Left colon (tissue), 2 donors: ENCODE measurements at regions not wholly inside any gene's neighbourhood (a gene's known extent, or its start where the extent isn't known, plus 50 kb on each side); places are given as distances from the start of the nearest gene placed in this dataset.
"Not testable (repeated sequence)": the region's sequence is repeated elsewhere in the genome, so short reads cannot be mapped to it uniquely, and the experiment has no call there.

Experiments
- ATAC-seq: fragments of 200-7000 bp; cut with Tn5 transposase; one replicate; pipeline ENCODE4 v1.9.1; 2020; ENCODE audit warnings: mild to moderate bottlenecking, moderate library complexity
- DNase-seq, 2 donors: peaks; one replicate each; pipeline ENCODE4 v3.0.0-alpha.2; 2020
- intact Hi-C, 2 donors: fragments of 100-400 bp; cut with DNase I in 1 of 2; cut with micrococcal nuclease in 1 of 2; formaldehyde crosslinking; loops; one replicate each; pipeline versions ENCODE4 v1.11.2 to v1.14.0; 2022; cut with DNase I, micrococcal nuclease
- donor health status: DM: no; HTN: no; CAD: no.
- donor health status: DM: yes; HTN: yes; CAD: no.

DNA sequence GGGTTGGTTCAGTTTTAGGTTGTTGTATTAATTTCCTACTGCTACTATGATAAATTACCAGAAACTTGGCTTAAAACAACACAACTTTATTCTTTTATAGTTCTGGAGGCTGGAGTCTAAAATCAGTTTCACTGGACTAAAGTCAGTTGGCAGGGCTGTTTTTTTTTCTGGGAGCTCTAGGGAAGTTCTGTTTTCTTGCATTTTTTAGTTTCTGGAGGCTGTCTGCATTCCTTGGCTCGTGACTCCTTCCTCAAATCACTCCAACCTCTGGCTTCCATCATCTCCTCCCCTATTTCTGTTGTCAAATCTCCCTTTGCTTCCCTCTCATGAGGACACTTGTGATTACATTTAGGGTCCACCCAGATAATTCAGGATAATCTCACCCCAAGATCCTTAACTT, 51.3 kb upstream of the SUB1 start:
- DNase-seq (no peak), ATAC-seq (no peak)
- intact Hi-C loops, result no loop called here

GRCh38 chr5:32531885-32532520, 53.4 kb upstream of the SUB1 start:
- intact Hi-C loops, result no loop called here
- DNase-seq (peak in 1 of 2 donors; percentile 20), ATAC-seq (peak; percentile 53)

DNA sequence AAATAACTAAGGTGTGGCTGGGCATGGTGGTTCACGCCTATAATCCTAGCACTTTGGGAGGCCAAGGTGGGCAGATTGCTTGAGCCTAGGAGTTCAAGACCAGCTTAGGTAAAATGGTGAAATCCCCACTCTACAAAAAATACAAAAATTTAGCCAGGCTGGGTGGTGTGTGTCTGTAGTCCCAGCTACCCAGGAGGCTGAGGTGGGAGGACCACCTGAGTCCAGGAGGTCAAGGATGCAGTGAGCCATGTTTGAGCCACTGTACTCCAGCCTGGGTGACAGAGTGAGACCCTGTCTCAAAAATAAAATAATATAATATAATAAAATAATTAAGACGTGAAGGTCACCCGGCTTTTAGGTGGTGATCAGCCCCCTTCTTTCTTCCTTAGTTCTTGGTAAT, 58.0 kb upstream of the SUB1 start:
- DNase-seq, ATAC-seq, intact Hi-C loops: not testable (repeated sequence)

DNA sequence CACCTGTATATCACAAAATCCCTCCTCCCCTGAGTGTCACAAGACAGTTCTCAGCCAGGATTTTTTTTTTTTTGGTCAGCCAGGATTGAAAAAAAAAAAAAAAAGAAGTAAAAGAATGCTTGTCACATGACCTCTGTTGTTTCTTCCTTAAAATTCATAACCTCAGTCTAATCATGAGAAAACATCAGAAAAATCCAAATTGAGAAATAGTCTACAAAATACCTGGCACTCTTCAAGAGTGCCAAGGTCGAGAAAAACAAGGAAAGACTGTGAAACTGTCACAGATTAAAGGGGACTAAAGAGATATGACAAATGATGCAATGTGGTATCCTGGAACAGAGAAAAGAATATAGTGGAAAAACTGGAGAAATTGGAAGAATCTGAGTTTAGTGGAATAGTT, 58.5 kb upstream of the SUB1 start:
- DNase-seq (no peak), ATAC-seq (no peak)
- intact Hi-C loops, result no loop called here

GRCh38 chr5:32523625-32524024, 61.7 kb upstream of the SUB1 start:
- DNase-seq (no peak), ATAC-seq (peak; percentile 49)
- intact Hi-C loops, result no loop called here

DNA sequence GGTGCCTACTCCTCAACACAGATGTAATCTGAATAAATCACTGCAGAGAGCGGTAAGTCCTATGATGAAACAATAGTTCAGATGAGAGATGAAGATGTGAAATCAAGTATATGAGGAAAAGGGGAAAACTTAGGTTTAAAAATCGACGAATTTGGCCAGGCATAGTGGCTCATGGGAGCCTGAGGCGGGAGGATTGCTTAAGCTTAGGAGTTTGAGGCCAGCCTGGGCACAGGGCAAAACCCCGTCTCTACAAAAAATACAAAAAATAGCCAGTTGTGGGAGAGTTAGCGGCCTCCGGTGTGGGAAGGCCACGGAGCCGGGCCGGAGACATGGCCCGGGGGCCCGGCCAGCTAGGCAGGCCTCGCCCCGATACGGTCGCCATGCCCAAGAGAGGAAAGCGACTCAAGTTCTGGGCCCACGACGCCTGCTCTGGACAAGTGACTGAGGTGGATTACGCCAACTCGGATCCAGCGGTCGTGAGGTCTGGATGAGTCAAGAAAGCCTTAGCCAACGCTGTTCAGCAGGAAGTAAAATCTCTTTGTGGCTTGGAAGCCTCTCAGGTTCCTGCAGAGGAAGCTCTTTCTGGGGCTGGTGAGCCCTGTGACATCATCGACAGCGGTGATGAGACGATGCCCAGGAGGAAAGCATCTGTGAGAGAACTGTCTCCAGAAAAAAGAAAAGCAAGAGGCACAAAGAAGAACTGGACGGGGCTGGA, 62.8 kb upstream of the SUB1 start:
- ATAC-seq, result no peak
- intact Hi-C loops, result no loop called here
- DNase-seq, result peak in 1 of 2 donors; percentile 20

DNA sequence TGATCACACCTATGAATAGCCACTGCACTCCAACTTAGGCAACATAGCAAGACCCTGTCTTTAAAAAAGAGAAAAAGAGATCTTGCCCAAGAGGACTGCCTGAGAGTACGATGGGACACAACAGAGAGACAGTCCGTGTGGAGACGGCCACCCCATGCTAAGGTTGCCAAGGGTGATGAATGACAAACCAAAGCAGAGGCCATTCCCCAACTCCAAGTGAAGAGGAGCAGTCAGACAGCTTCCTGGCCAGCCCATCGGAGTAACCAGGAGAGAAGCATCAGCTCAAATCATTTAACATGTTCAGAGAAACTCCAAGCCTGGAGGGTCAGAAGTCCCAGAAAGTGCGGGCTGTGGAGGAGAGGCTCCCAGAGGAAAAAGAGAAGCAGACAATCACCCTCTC, 63.9 kb upstream of the SUB1 start:
- ATAC-seq (no peak), DNase-seq (no peak)
- intact Hi-C loops, result no loop called here

- intact Hi-C loops, result no loop called here
- ATAC-seq (peak; percentile 40), DNase-seq (no peak)
Observed at GRCh38 chr5:32520972-32521371, 64.4 kb upstream of the SUB1 start.

- intact Hi-C loops, result no loop called here
- ATAC-seq, result no peak
- no peak for DNase-seq
Observed at GRCh38 chr5:32520356-32520755, 65.0 kb upstream of the SUB1 start.

DNA sequence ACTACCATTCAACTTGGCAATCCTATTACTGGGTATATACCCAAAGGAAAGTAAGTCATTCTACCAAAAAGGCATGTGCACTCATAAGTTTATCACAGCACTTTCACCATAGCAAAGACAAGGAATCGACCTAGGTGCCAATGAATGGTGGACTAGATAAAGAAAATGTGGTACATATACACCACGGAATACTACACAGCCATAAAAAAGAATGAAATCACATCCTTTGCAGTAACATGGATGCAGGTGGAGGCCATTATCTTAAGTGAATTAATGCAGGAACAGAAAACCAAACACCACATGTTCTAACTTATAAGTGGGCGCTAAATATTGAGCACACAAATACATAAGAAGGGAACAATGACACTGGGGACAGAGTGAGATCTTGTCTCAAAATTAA, 65.8 kb upstream of the SUB1 start:
- intact Hi-C loops, result no loop called here

GRCh38 chr5:32514806-32515205, 70.3 kb upstream of the ZFR start:
- intact Hi-C loops, result no loop called here
- DNase-seq, result no peak
- no peak for ATAC-seq

More for the DNA sequence above, 65.8 kb upstream of the SUB1 start:
- ATAC-seq, result no peak
- DNase-seq, result no peak

- intact Hi-C loops, result no loop called here
Observed at GRCh38 chr5:32512926-32513325, 68.4 kb upstream of the ZFR start.

DNA sequence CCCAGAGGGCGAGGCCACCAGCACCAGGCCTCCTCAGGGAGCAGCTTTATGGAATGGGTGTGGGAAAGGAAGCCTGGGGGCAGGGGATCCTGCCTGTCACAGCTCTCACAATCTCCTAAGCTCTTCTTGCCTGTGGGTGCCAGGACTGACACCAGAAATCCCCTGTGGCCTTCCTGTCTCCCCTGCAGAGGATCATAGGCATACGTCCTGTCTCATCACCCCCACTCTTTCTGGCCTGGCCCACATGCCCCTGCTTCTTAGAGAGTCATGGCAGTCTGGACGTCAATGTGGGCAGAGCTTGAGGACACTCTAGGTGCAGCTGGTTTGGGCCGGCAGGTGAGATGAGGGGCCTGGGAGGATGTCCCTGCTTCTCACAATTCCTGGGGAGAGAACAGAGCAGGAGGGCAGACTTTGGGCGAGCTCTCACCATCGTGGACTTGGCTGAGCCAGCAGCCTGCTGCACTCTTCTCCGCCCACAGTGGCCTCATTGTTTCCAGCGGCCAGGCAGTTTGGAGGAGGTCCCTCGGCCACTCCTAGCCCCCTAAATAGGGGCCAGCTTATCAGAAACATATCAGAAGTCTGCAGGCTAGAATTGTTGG, 67.3 kb upstream of the ZFR start:
- ATAC-seq (no peak), DNase-seq (no peak)
- intact Hi-C loops, result no loop called here

More at GRCh38 chr5:32512926-32513325, 68.4 kb upstream of the ZFR start:
- DNase-seq (no peak), ATAC-seq (no peak)

- no peak for ATAC-seq
- intact Hi-C loops, result no loop called here
- no peak for DNase-seq
Observed at GRCh38 chr5:32510860-32511259, 66.3 kb upstream of the ZFR start.

DNA sequence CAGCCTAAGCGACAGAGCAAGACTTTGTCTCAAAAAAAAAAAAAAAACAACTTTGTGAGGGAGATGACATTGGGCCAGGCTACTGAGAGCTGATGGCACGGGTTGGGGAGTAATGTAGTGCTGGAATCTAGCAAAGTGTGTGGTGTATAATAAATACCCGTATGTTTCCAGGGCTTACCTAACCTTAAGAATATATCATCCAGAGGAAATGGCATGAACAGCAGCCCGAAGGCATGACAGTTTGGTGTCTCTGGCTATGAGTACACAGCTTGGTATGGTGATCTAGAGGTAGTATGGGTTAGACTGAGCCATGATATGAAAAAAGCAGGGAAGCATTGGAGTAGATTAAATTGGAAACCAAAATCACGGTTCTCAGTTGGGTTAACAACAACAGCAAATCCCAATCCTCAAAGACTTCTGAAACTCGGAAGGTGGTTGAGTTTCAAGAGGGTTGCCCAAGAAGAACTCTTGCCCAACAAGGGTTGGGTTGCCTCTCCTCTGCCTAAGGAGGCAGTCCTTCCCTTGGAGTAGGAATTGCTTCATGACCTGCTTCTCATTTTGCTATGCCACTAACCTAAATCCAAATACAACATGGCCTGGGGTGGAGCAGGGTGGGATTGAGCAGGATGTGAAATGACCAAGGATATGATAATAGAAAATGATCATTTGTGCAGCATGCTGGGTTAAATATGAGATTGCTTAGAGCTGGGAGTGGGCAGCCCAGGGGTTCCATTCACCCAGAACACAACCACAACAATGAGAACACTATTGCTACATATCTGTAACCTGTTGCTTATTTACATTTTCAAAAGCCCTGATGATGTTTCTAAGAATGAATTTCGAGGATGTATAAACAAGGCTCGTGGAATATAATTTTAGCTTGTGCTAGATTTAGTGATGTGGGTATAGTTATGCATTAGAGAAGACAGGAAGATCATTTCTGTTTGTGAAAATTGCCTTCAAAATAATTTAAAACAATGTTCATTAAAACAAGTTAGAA, 64.6 kb upstream of the ZFR start:
- ATAC-seq (no peak), DNase-seq (no peak)
- intact Hi-C loops, result no loop called here

DNA sequence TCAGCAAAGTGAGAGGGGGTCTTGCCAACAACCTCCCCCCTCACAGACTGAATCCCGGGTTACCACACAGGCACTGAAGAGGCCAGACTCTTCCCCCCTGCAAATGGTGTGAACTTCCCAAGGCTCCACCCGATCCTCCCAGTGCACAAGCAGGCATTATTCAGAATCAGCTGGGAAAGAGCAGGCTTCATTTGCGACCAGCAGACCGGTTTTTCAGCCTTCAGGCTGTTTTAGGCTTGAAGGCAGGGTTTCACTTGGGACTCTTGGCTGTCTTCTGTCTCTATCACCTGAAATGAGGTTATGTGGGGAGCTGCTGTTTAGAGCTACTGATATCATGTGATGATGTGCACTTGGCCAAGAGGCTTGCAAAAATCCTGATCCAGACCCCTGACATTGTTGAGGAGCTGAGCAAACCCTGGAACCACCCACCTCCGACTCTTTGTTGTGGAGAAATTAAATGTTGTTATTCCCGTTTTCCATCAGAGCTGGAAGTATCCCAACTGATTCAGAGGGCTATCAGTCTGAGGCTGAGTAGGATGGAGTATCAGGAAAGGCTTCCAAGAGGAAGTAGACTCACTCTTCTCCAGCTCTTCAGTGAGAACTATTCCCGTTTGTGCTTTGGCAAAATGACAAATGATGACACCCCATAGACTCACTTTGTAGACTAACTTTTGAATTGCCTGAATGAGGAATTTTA, 63.3 kb upstream of the ZFR start:
- no peak for DNase-seq
- ATAC-seq, result no peak
- intact Hi-C loops, result no loop called here

GRCh38 chr5:32506799-32507198, 62.3 kb upstream of the ZFR start:
- ATAC-seq (no peak), DNase-seq (no peak)
- intact Hi-C loops, result no loop called here

GRCh38 chr5:32506201-32506661, 61.7 kb upstream of the ZFR start:
- intact Hi-C loops, result no loop called here
- ATAC-seq, result no peak
- DNase-seq, result no peak

GRCh38 chr5:32505756-32506155, 61.2 kb upstream of the ZFR start:
- intact Hi-C loops, result no loop called here
- no peak for ATAC-seq
- DNase-seq, result no peak
